GM10266 (cell line): ENCODE measurements at regions not wholly inside any gene's neighbourhood (a gene's known extent, or its start where the extent isn't known, plus 50 kb on each side); places are given as distances from the start of the nearest gene placed in this dataset.

Experiments used
- DNase-seq: peaks from one replicate; pipeline ENCODE4 v3.0.0; 2012; ENCODE audit errors: extremely low spot score
- CTCF ChIP-seq: IDR thresholded peaks from 2 replicates; pipeline ENCODE4 v1.5.1; 2012; ENCODE audit warnings: mild to moderate bottlenecking, low read depth; ENCODE audit not compliant: control insufficient read depth, insufficient read depth; ENCODE audit errors: missing control alignments

GRCh38 chr3:35549690-35550089 is 89.6 kb upstream of the ARPP21 start:
- no peak for TF ChIP-seq CTCF
- no peak for DNase-seq

GRCh38 chr3:35562141-35562540 is 77.2 kb upstream of the ARPP21 start:
- no peak for DNase-seq
- no peak for TF ChIP-seq CTCF

GRCh38 chr3:35565048-35565447 is 74.3 kb upstream of the ARPP21 start:
- no peak for TF ChIP-seq CTCF
- DNase-seq: no peak
